ENCODE measurements at regions not wholly inside any gene's neighbourhood (a gene's known extent, or its start where the extent isn't known, plus 50 kb on each side); places are given as distances from the start of the nearest gene placed in this dataset.

DNA sequence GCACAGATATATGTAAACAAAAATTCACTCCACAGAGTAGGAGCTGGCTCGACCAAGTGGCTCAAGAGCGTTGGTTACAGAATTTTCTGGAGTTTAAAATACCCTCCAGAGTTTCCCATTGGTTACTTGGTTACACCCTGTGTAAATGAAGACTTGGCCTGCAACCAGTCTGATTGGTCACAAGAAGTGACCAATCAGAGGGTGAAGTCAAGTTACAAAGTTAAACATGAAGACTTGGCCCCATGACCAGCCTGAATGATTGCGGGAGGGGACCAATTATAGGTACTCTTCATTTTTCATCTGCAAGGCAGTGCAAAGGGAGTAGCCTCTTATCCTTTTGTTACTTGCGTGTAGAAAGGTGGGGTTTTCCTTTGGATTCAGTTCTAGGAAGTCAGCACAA, 121.3 kb upstream of the SALL1 start:
- ATAC-seq (ENCODE audit: low read depth): no peak
- Histone ChIP-seq H2BK120ac (ENCODE audit: low read depth, low read length) (no peak overlapping the region), H3K14ac (replicated peaks; ENCODE audit: low read depth, low read length) (no peak overlapping the region), H3K36me3 (ENCODE audit: control insufficient read depth, insufficient read depth, low read length) (no peaks in the 10 kb centered on the region), H3K23ac (ENCODE audit: low read depth, low read length) (no peak overlapping the region), H2BK15ac (ENCODE audit: low read depth, low read length) (no peak overlapping the region), H2AK9ac (replicated peaks; ENCODE audit: low read depth, low read length, poor library complexity) (no peak overlapping the region), H3K4me1 (ENCODE audit: control insufficient read depth, insufficient read depth, low read length) (no peaks in the 10 kb centered on the region), H4K20me1 (ENCODE audit: insufficient read depth, low read length) (no peaks in the 10 kb centered on the region), H4K8ac (ENCODE audit: low read depth in 2 of 2, low read length in 2 of 2) (no peak overlapping the region), H2BK5ac (ENCODE audit: low read depth, low read length, poor library complexity, severe bottlenecking) (no peak overlapping the region), H4K91ac (ENCODE audit: insufficient read depth, low read depth, low read length) (no peak overlapping the region), H3K4me2 (ENCODE audit: low read depth, low read length) (no peak overlapping the region), H2AK5ac (ENCODE audit: low read depth, low read length) (no peak overlapping the region), H3K27ac (ENCODE audit: insufficient read depth, low read length) (no peak overlapping the region), H3K9me3 (ENCODE audit: control insufficient read depth, insufficient read depth, low read length) (0 out of 2 replicates have a peak, but pooled peaks cover 3% of the 10 kb centered on the region), H3K18ac (ENCODE audit: low read depth, low read length) (no peak overlapping the region), H3K27me3 (ENCODE audit: control insufficient read depth, insufficient read depth, low read length) (peaks cover 6% of the 10 kb centered on the region), H3K4me3 (ENCODE audit: insufficient read depth, low read depth, low read length) (no peak overlapping the region), H3K79me1 (ENCODE audit: low read depth in 1 of 2, low read length in 2 of 2) (no peaks in the 10 kb centered on the region), H3K56ac (ENCODE audit: extremely low read depth, insufficient read depth, low read length) (no peak overlapping the region), H3K4ac (ENCODE audit: low read depth, low read length) (no peak overlapping the region), H3K9me1 (ENCODE audit: insufficient read depth, low read length) (no peaks in the 10 kb centered on the region), H3K9ac (ENCODE audit: low read depth, low read length) (no peak overlapping the region), H4K5ac (ENCODE audit: low read depth, low read length) (no peak overlapping the region), H2AFZ (replicated peaks; ENCODE audit: low read length, poor library complexity) (no peak overlapping the region), H2BK20ac (ENCODE audit: low read depth, low read length) (no peak overlapping the region)
- WGBS, 2 experiments (ENCODE audit: extremely low coverage in 2 of 2, insufficient read length in 1 of 2): 60% methylated on average over 1 of the region's 4 CpGs; no CpG with 5 or more reads in 1 of the 2 experiments
- CTCF ChIA-PET: no interaction called here
- in situ Hi-C loops (cut with MboI; ENCODE audit: low sequenced_read_pairs): no loop called here
- POLR2A ChIA-PET (ENCODE audit: unreplicated experiment): no interaction called here
- no TSS peak for BruUV-seq (replicated peaks)
- DNase-seq: no peak
- dilution Hi-C loops (cut with HindIII; ENCODE audit: low sequenced_read_pairs, unreplicated experiment): no loop called here
- TF ChIP-seq FOS (IDR thresholded peaks at IDR 0.05; ENCODE audit: low read depth, low read length): no peak
- no peak for TF ChIP-seq MAFK (IDR thresholded peaks at IDR 0.05; ENCODE audit: low read depth, low read length)
- TF ChIP-seq SMC3 (IDR thresholded peaks at IDR 0.05; ENCODE audit: low read depth, low read length): no peak
- no peak for TF ChIP-seq RFX5 (IDR thresholded peaks at IDR 0.05; ENCODE audit: low read depth, low read length)
- TF ChIP-seq POLR2A (IDR thresholded peaks at IDR 0.05; ENCODE audit: low read depth, low read length): no peak
- TF ChIP-seq, protein P1, sequence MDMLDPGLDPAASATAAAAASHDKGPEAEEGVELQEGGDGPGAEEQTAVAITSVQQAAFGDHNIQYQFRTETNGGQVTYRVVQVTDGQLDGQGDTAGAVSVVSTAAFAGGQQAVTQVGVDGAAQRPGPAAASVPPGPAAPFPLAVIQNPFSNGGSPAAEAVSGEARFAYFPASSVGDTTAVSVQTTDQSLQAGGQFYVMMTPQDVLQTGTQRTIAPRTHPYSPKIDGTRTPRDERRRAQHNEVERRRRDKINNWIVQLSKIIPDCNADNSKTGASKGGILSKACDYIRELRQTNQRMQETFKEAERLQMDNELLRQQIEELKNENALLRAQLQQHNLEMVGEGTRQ (IDR thresholded peaks at IDR 0.05; ENCODE audit: low read depth, low read length): no peak
- TF ChIP-seq RCOR1 (IDR thresholded peaks at IDR 0.05; ENCODE audit: insufficient replicate concordance, low read length): no peak
- TF ChIP-seq CEBPB (IDR thresholded peaks at IDR 0.05; ENCODE audit: low read depth, low read length): no peak
- TF ChIP-seq MXI1 (IDR thresholded peaks at IDR 0.05; ENCODE audit: borderline replicate concordance, low read depth, low read length): no peak
- TF ChIP-seq, protein P2, sequence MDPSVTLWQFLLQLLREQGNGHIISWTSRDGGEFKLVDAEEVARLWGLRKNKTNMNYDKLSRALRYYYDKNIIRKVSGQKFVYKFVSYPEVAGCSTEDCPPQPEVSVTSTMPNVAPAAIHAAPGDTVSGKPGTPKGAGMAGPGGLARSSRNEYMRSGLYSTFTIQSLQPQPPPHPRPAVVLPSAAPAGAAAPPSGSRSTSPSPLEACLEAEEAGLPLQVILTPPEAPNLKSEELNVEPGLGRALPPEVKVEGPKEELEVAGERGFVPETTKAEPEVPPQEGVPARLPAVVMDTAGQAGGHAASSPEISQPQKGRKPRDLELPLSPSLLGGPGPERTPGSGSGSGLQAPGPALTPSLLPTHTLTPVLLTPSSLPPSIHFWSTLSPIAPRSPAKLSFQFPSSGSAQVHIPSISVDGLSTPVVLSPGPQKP (IDR thresholded peaks at IDR 0.05; ENCODE audit: borderline replicate concordance, low read depth, low read length): no peak
- TF ChIP-seq, protein P3, sequence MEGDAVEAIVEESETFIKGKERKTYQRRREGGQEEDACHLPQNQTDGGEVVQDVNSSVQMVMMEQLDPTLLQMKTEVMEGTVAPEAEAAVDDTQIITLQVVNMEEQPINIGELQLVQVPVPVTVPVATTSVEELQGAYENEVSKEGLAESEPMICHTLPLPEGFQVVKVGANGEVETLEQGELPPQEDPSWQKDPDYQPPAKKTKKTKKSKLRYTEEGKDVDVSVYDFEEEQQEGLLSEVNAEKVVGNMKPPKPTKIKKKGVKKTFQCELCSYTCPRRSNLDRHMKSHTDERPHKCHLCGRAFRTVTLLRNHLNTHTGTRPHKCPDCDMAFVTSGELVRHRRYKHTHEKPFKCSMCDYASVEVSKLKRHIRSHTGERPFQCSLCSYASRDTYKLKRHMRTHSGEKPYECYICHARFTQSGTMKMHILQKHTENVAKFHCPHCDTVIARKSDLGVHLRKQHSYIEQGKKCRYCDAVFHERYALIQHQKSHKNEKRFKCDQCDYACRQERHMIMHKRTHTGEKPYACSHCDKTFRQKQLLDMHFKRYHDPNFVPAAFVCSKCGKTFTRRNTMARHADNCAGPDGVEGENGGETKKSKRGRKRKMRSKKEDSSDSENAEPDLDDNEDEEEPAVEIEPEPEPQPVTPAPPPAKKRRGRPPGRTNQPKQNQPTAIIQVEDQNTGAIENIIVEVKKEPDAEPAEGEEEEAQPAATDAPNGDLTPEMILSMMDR (conservative IDR thresholded peaks at IDR 0.05; ENCODE audit: low read depth, low read length): no peak
- no peak for TF ChIP-seq CHD1 (IDR thresholded peaks at IDR 0.05; ENCODE audit: low read depth, low read length)
- intact Hi-C loops (cut with micrococcal nuclease): no loop called here

Measured in IMR-90 (cell line).